ENCODE measurements at regions not wholly inside any gene's neighbourhood (a gene's known extent, or its start where the extent isn't known, plus 50 kb on each side); places are given as distances from the start of the nearest gene placed in this dataset.
"Not testable (repeated sequence)": the region's sequence is repeated elsewhere in the genome, so short reads cannot be mapped to it uniquely, and the experiment has no call there.

GRCh38 chr18:75984853-75985252 is 510.2 kb downstream of the ZNF516 start:
- H3K27me3 ChIP-seq (ENCODE audit: control insufficient read depth, insufficient read depth, low read length): no peaks in the 10 kb centered on the region
- H3K4me3 ChIP-seq (ENCODE audit: low read depth, low read length): no peak overlapping the region
- ATAC-seq (ENCODE audit: low read depth in 2 of 2) (no peak), DNase-seq (no peak)
- no peaks in the 10 kb centered on the region for H3K4me1 ChIP-seq (ENCODE audit: control insufficient read depth, insufficient read depth, low read length, poor library complexity, severe bottlenecking)
- no peaks in the 10 kb centered on the region for H3K36me3 ChIP-seq (ENCODE audit: control insufficient read depth, insufficient read depth, low read length)
- H3K4me1 Mint-ChIP-seq: peaks cover 0 to 4% (median 0%) of the 10 kb centered on the region in 4 donors
- no peaks in the 10 kb centered on the region for H3K36me3 Mint-ChIP-seq
- peaks cover 0 to 3% (median 2%) of the 10 kb centered on the region in 7 donors for H3K9me3 Mint-ChIP-seq
- H3K27ac Mint-ChIP-seq: no peak overlapping the region
- H3K27me3 Mint-ChIP-seq: no peaks in the 10 kb centered on the region
- no peaks in the 10 kb centered on the region for H3K9me3 ChIP-seq (ENCODE audit: control insufficient read depth in 2 of 2, low read length in 2 of 2)
- no peak overlapping the region for H3K27ac ChIP-seq (ENCODE audit: insufficient read depth, low read length, poor library complexity, severe bottlenecking)
- H3K4me3 Mint-ChIP-seq: no peak overlapping the region

GRCh38 chr18:75981102-75981501 is 513.9 kb downstream of the ZNF516 start:
- Mint-ChIP-seq H3K9me3 (peaks cover 0 to 3% (median 2%) of the 10 kb centered on the region in 7 donors), H3K4me1 (peaks cover 0 to 9% (median 0%) of the 10 kb centered on the region in 4 donors), H3K36me3 (no peaks in the 10 kb centered on the region), H3K27me3 (no peaks in the 10 kb centered on the region), H3K4me3 (no peak overlapping the region), H3K27ac (no peak overlapping the region)
- Histone ChIP-seq H3K4me3 (ENCODE audit: low read depth, low read length) (no peak overlapping the region), H3K27ac (ENCODE audit: insufficient read depth, low read length, poor library complexity, severe bottlenecking) (no peak overlapping the region), H3K36me3 (ENCODE audit: control insufficient read depth, insufficient read depth, low read length) (no peaks in the 10 kb centered on the region), H3K27me3 (ENCODE audit: control insufficient read depth, insufficient read depth, low read length) (no peaks in the 10 kb centered on the region), H3K4me1 (ENCODE audit: control insufficient read depth, insufficient read depth, low read length, poor library complexity, severe bottlenecking) (no peaks in the 10 kb centered on the region), H3K9me3 (ENCODE audit: control insufficient read depth in 2 of 2, low read length in 2 of 2) (no peaks in the 10 kb centered on the region)
- ATAC-seq (ENCODE audit: low read depth in 2 of 2): no peak
- no peak for DNase-seq

DNA sequence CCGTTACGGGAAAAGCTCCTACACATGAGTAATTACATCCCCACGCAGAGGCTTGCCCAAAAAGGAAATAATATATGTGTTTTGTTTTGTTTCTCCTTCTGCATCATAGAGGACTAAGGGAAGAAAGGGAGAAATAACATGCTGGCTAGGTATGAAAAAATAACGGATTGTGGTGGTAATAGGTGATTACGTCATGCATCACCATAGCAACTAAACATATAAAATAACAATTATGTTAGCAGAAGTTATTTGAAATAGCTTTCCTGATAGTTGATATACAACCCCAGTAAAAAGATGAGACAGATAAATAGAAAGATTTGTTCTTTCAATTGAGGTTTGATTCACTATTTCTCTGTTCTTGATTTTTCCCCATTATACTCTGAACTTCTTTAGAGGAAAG is 518.0 kb downstream of the ZNF516 start:
- Histone ChIP-seq H3K36me3 (ENCODE audit: control insufficient read depth, insufficient read depth, low read length) (no peaks in the 10 kb centered on the region), H3K27me3 (ENCODE audit: control insufficient read depth, insufficient read depth, low read length) (no peaks in the 10 kb centered on the region), H3K9me3 (ENCODE audit: control insufficient read depth in 2 of 2, low read length in 2 of 2) (no peaks in the 10 kb centered on the region), H3K27ac (ENCODE audit: insufficient read depth, low read length, poor library complexity, severe bottlenecking) (no peak overlapping the region), H3K4me3 (ENCODE audit: low read depth, low read length) (no peak overlapping the region), H3K4me1 (ENCODE audit: control insufficient read depth, insufficient read depth, low read length, poor library complexity, severe bottlenecking) (no peaks in the 10 kb centered on the region)
- ATAC-seq (ENCODE audit: low read depth in 2 of 2) (no peak), DNase-seq (no peak)
- no peaks in the 10 kb centered on the region for H3K27me3 Mint-ChIP-seq
- H3K4me3 Mint-ChIP-seq: no peak overlapping the region
- peaks cover 0 to 3% (median 0%) of the 10 kb centered on the region in 7 donors for H3K9me3 Mint-ChIP-seq
- peaks cover 0 to 5% (median 0%) of the 10 kb centered on the region in 4 donors for H3K4me1 Mint-ChIP-seq
- H3K27ac Mint-ChIP-seq: no peak overlapping the region
- no peaks in the 10 kb centered on the region for H3K36me3 Mint-ChIP-seq

DNA sequence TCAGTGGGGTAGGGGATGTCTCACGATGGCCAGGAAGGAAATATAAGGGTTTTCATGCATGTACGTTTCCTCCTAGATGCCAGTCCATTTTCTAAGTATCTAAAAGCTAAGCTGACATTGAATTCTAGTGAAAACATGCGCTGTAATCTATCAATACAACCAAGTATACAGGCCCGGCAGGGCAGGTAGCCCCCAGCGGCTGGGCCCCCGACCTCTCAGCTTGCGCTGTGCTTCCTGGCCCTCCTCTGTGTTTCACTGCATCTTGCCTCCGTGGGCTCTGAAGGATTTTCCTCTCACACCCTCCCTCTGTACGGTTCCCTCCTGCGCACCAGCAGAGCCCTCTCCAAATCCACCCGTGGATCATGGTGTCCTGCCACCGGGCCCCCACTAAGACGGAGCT is 524.8 kb downstream of the ZNF516 start:
- ATAC-seq (ENCODE audit: low read depth in 2 of 2) (no peak), DNase-seq (no peak)
- Mint-ChIP-seq H3K27me3 (no peaks in the 10 kb centered on the region), H3K9me3 (no peaks in the 10 kb centered on the region), H3K4me1 (no peaks in the 10 kb centered on the region), H3K4me3 (peak overlapping the region in 1 of 4 donors; percentile 75), H3K27ac (no peak overlapping the region), H3K36me3 (no peaks in the 10 kb centered on the region)
- H3K36me3 ChIP-seq (ENCODE audit: control insufficient read depth, insufficient read depth, low read length): no peaks in the 10 kb centered on the region
- no peak overlapping the region for H3K4me3 ChIP-seq (ENCODE audit: low read depth, low read length)
- no peaks in the 10 kb centered on the region for H3K9me3 ChIP-seq (ENCODE audit: control insufficient read depth in 2 of 2, low read length in 2 of 2)
- H3K27ac ChIP-seq (ENCODE audit: insufficient read depth, low read length, poor library complexity, severe bottlenecking): no peak overlapping the region
- H3K4me1 ChIP-seq (ENCODE audit: control insufficient read depth, insufficient read depth, low read length, poor library complexity, severe bottlenecking): no peaks in the 10 kb centered on the region
- no peaks in the 10 kb centered on the region for H3K27me3 ChIP-seq (ENCODE audit: control insufficient read depth, insufficient read depth, low read length)

DNA sequence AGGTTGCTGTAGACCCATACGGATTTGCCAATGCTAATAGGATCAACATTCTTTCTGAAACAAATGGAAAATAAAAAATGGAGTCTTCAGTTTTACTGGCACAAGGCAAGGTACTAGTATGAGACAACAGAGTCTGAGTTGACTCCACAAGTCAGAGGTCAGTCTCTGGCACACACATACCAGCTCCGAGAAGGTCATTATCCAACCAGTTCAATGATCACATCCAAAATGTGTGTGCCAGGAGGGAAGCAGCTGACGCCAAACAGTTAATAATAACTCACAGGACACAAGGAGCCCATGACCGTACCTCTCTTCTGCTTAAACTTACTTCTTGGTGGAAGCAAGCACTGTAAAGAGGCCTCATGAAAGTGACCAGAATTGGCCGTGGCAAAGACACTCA is 528.6 kb downstream of the ZNF516 start:
- H3K9me3 Mint-ChIP-seq: peaks cover 0 to 2% (median 0%) of the 10 kb centered on the region in 7 donors

GRCh38 chr18:75962036-75962572 is 532.9 kb downstream of the ZNF516 start:
- no peak for ATAC-seq (ENCODE audit: low read depth in 2 of 2)
- no peak overlapping the region for H3K27ac Mint-ChIP-seq
- Histone ChIP-seq H3K27me3 (ENCODE audit: control insufficient read depth, insufficient read depth, low read length) (no peaks in the 10 kb centered on the region), H3K4me1 (ENCODE audit: control insufficient read depth, insufficient read depth, low read length, poor library complexity, severe bottlenecking) (no peaks in the 10 kb centered on the region), H3K9me3 (ENCODE audit: control insufficient read depth in 2 of 2, low read length in 2 of 2) (no peaks in the 10 kb centered on the region), H3K36me3 (ENCODE audit: control insufficient read depth, insufficient read depth, low read length) (no peaks in the 10 kb centered on the region), H3K27ac (ENCODE audit: insufficient read depth, low read length, poor library complexity, severe bottlenecking) (no peak overlapping the region), H3K4me3 (ENCODE audit: low read depth, low read length) (no peak overlapping the region)
- H3K4me3 Mint-ChIP-seq: no peak overlapping the region
- no peaks in the 10 kb centered on the region for H3K27me3 Mint-ChIP-seq
- H3K9me3 Mint-ChIP-seq: peaks cover 0 to 2% (median 0%) of the 10 kb centered on the region in 7 donors
- H3K36me3 Mint-ChIP-seq: no peaks in the 10 kb centered on the region
- H3K4me1 Mint-ChIP-seq: no peaks in the 10 kb centered on the region
- no peak for DNase-seq

More for the DNA sequence above, 528.6 kb downstream of the ZNF516 start:
- no peaks in the 10 kb centered on the region for H3K9me3 ChIP-seq (ENCODE audit: control insufficient read depth in 2 of 2, low read length in 2 of 2)
- H3K27ac ChIP-seq (ENCODE audit: insufficient read depth, low read length, poor library complexity, severe bottlenecking): no peak overlapping the region
- no peaks in the 10 kb centered on the region for H3K4me1 Mint-ChIP-seq
- H3K36me3 Mint-ChIP-seq: no peaks in the 10 kb centered on the region
- DNase-seq: no peak
- H3K4me3 ChIP-seq (ENCODE audit: low read depth, low read length): no peak overlapping the region
- H3K4me3 Mint-ChIP-seq: no peak overlapping the region
- H3K36me3 ChIP-seq (ENCODE audit: control insufficient read depth, insufficient read depth, low read length): no peaks in the 10 kb centered on the region
- no peak overlapping the region for H3K27ac Mint-ChIP-seq
- no peak for ATAC-seq (ENCODE audit: low read depth in 2 of 2)
- no peaks in the 10 kb centered on the region for H3K4me1 ChIP-seq (ENCODE audit: control insufficient read depth, insufficient read depth, low read length, poor library complexity, severe bottlenecking)
- no peaks in the 10 kb centered on the region for H3K27me3 ChIP-seq (ENCODE audit: control insufficient read depth, insufficient read depth, low read length)
- H3K27me3 Mint-ChIP-seq: no peaks in the 10 kb centered on the region

DNA sequence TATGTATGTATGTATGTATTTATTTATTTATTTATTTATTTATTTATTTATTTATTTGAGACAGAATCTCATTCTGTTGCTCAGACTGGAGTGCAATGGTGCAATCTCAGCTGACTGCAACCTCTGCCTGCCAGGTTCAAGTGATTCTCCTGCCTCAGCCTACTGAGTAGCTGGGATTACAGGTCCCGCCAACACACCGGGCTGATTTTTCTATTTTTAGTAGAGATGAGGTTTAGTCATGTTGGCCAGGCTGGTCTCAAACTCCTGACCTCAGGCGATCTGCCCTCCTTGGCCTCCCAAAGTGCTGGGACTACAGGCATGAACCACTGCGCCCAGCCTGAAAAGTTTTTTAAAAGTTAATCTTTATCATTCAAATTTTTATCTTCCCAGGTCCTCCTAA is 532.9 kb upstream of the SMIM21 start:
- not testable (repeated sequence) for H3K27ac ChIP-seq (ENCODE audit: insufficient read depth, low read length, poor library complexity, severe bottlenecking); H3K9me3 Mint-ChIP-seq; H3K4me1 Mint-ChIP-seq; DNase-seq; H3K4me3 Mint-ChIP-seq; H3K4me3 ChIP-seq (ENCODE audit: low read depth, low read length); H3K27me3 Mint-ChIP-seq; H3K27ac Mint-ChIP-seq; H3K36me3 Mint-ChIP-seq; H3K27me3 ChIP-seq (ENCODE audit: control insufficient read depth, insufficient read depth, low read length); H3K4me1 ChIP-seq (ENCODE audit: control insufficient read depth, insufficient read depth, low read length, poor library complexity, severe bottlenecking); H3K9me3 ChIP-seq (ENCODE audit: control insufficient read depth in 2 of 2, low read length in 2 of 2); ATAC-seq (ENCODE audit: low read depth in 2 of 2); H3K36me3 ChIP-seq (ENCODE audit: control insufficient read depth, insufficient read depth, low read length)

GRCh38 chr18:75959150-75959549 is 531.6 kb upstream of the SMIM21 start:
- H3K27ac ChIP-seq (ENCODE audit: insufficient read depth, low read length, poor library complexity, severe bottlenecking): no peak overlapping the region
- DNase-seq (no peak), ATAC-seq (ENCODE audit: low read depth in 2 of 2) (no peak)
- H3K36me3 ChIP-seq (ENCODE audit: control insufficient read depth, insufficient read depth, low read length): no peaks in the 10 kb centered on the region
- no peaks in the 10 kb centered on the region for H3K4me1 Mint-ChIP-seq
- H3K27me3 Mint-ChIP-seq: no peaks in the 10 kb centered on the region
- no peak overlapping the region for H3K27ac Mint-ChIP-seq
- no peaks in the 10 kb centered on the region for H3K27me3 ChIP-seq (ENCODE audit: control insufficient read depth, insufficient read depth, low read length)
- no peaks in the 10 kb centered on the region for H3K4me1 ChIP-seq (ENCODE audit: control insufficient read depth, insufficient read depth, low read length, poor library complexity, severe bottlenecking)
- no peaks in the 10 kb centered on the region for H3K36me3 Mint-ChIP-seq
- no peaks in the 10 kb centered on the region for H3K9me3 ChIP-seq (ENCODE audit: control insufficient read depth in 2 of 2, low read length in 2 of 2)
- H3K4me3 ChIP-seq (ENCODE audit: low read depth, low read length): no peak overlapping the region
- H3K4me3 Mint-ChIP-seq: no peak overlapping the region
- H3K9me3 Mint-ChIP-seq: peaks cover 0 to 3% (median 0%) of the 10 kb centered on the region in 7 donors
